Sigmoid colon (tissue), 4 donors: ENCODE measurements at regions not wholly inside any gene's neighbourhood (a gene's known extent, or its start where the extent isn't known, plus 50 kb on each side); places are given as distances from the start of the nearest gene placed in this dataset.

Experiments
- EP300 ChIP-seq, 4 donors: sonication (generic); formaldehyde crosslinking; IDR thresholded peaks; one replicate each; pipeline ENCODE4 v1.6.1; 2017; ENCODE audit warnings: antibody characterized with exemption in 4 of 4
- POLR2A ChIP-seq, 2 donors: fragments of 450-650 bp; IDR thresholded peaks; one replicate each; pipeline ENCODE4 v1.6.1; 2016; ENCODE audit warnings: antibody characterized with exemption in 2 of 2, mild to moderate bottlenecking in 2 of 2, moderate library complexity in 2 of 2
- POLR2AphosphoS5 ChIP-seq, 4 donors: sonication (generic); formaldehyde crosslinking; IDR thresholded peaks; one replicate each; pipeline ENCODE4 v1.6.1; 2017; ENCODE audit warnings: antibody characterized with exemption in 4 of 4
- TF ChIP-seq, protein P1 (sequence below), 4 experiments: fragments of 450-650 bp in 3 of 4; fragments of 200-600 bp in 1 of 4; IDR thresholded peaks; one replicate each; pipeline ENCODE4 v1.5.1; 2016 to 2019; ENCODE audit warnings: antibody characterized with exemption in 4 of 4, mild to moderate bottlenecking in 3 of 4, moderate library complexity in 2 of 4

DNA sequence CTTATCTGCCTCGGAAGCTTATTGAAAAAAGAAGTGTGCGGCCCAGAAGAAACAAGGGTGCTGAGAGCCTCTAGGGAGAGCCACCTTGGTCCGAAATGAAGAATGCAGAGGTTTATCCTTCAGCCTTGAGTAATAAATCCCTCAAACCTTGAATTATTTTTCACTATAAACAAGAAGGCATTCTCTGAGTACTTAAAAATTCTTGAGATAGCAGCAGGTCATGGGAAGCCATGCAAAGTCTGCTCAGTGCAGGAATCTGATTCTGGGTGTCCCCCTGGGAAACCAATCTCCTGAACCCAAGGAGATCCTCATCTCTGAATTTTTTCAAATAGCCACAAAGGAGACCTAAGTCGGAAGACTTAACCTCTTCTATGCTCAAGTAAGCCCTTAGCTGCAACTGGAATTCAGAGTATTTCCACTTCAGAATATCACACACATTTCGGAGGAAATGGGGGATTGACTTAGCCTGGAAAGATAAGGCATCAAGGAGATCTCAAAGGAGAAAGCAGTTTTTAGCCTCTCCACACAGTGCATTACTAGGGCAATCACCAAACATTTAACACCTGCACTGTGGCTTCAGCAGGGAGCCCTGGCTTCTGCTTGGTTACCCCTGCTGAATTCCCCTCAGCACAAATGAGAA, 365.0 kb downstream of the ETS1 start:
- TF ChIP-seq, protein P1, sequence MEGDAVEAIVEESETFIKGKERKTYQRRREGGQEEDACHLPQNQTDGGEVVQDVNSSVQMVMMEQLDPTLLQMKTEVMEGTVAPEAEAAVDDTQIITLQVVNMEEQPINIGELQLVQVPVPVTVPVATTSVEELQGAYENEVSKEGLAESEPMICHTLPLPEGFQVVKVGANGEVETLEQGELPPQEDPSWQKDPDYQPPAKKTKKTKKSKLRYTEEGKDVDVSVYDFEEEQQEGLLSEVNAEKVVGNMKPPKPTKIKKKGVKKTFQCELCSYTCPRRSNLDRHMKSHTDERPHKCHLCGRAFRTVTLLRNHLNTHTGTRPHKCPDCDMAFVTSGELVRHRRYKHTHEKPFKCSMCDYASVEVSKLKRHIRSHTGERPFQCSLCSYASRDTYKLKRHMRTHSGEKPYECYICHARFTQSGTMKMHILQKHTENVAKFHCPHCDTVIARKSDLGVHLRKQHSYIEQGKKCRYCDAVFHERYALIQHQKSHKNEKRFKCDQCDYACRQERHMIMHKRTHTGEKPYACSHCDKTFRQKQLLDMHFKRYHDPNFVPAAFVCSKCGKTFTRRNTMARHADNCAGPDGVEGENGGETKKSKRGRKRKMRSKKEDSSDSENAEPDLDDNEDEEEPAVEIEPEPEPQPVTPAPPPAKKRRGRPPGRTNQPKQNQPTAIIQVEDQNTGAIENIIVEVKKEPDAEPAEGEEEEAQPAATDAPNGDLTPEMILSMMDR (IDR thresholded peaks at IDR 0.05): no peak
- TF ChIP-seq EP300 (IDR thresholded peaks at IDR 0.05) (no peak), POLR2AphosphoS5 (IDR thresholded peaks at IDR 0.05) (no peak), POLR2A (IDR thresholded peaks at IDR 0.05) (no peak)
